Kidney (tissue), 13 donors: ENCODE measurements at regions not wholly inside any gene's neighbourhood (a gene's known extent, or its start where the extent isn't known, plus 50 kb on each side); places are given as distances from the start of the nearest gene placed in this dataset.

ENCODE experiments used
- DNase-seq, 5 donors: peaks; one replicate each; pipeline ENCODE4 v3.0.0-alpha.2; 2013 to 2020
- FAIRE-seq: peaks from 2 replicates; lab custom pipeline; 2012; peaks lifted over from hg19 to GRCh38; lab: Jason Lieb, UNC
- H3K27ac ChIP-seq, 2 donors: one replicate each; pipeline ENCODE4 v1.7.0; 2013; ENCODE audit warnings: low read depth in 2 of 2, low read length in 2 of 2, inconsistent platforms in 1 of 2
- H3K27me3 ChIP-seq: one replicate; pipeline ENCODE4 v1.7.1; 2013; ENCODE audit warnings: low read length, inconsistent platforms; ENCODE audit not compliant: control insufficient read depth, insufficient read depth
- H3K36me3 ChIP-seq, 3 donors: one replicate each; pipeline versions ENCODE4 v1.7.0 to v1.7.1; 2013; ENCODE audit warnings: low read length in 3 of 3, control low read depth in 1 of 3, inconsistent platforms in 1 of 3; ENCODE audit not compliant: insufficient read depth in 3 of 3, control insufficient read depth in 2 of 3
- H3K4me1 ChIP-seq, 3 donors: one replicate each; pipeline versions ENCODE4 v1.7.0 to v1.7.1; 2013; ENCODE audit warnings: low read length in 3 of 3, inconsistent platforms in 1 of 3, low read depth in 1 of 3; ENCODE audit not compliant: control insufficient read depth in 2 of 3, insufficient read depth in 2 of 3
- H3K4me3 ChIP-seq, 3 donors: one replicate each; pipeline versions ENCODE4 v1.7.0 to v1.8.1; 2013; ENCODE audit warnings: low read length in 3 of 3, control low read depth in 1 of 3, inconsistent platforms in 1 of 3
- H3K9ac ChIP-seq, 3 donors: one replicate each; pipeline versions ENCODE4 v1.7.0 to v1.7.1; 2013; ENCODE audit warnings: low read length in 3 of 3, control low read depth in 1 of 3, inconsistent platforms in 1 of 3
- H3K9me3 ChIP-seq, 3 donors: one replicate each; pipeline versions ENCODE4 v1.7.0 to v1.7.1; 2013; ENCODE audit warnings: low read length in 3 of 3, control low read depth in 1 of 3, inconsistent platforms in 1 of 3; ENCODE audit not compliant: control insufficient read depth in 2 of 3, insufficient read depth in 1 of 3
- CTCF ChIP-seq: IDR thresholded peaks from 3 replicates; pipeline ENCODE4 v1.5.1; 2012; ENCODE audit warnings: mild to moderate bottlenecking, moderate library complexity, borderline replicate concordance; ENCODE audit not compliant: insufficient read depth; ENCODE audit errors: extremely low read depth
- intact Hi-C: fragments of 100-400 bp; cut with DNase I; formaldehyde crosslinking; loops from one replicate; pipeline ENCODE4 v1.11.1; 2022
- donor health status: control.
- donor health status: control.
- donor health status: control.
- donor health status: control.
- donor health status: control.
- donor health status: DM: yes; HTN: yes; CAD: no.
- donor health status: Normal renal cell carcinoma (clear cell type).

GRCh38 chr3:145637105-145637504, 523.9 kb downstream of the PLOD2 start:
- no peaks in the 10 kb centered on the region for H3K36me3 ChIP-seq
- peaks cover 0 to 2% (median 0%) of the 10 kb centered on the region in 3 donors for H3K9me3 ChIP-seq
- no peak for TF ChIP-seq CTCF
- DNase-seq (no peak), FAIRE-seq (no peak)
- intact Hi-C loops, result no loop called here
- H3K27ac ChIP-seq, result no peak overlapping the region
- H3K4me1 ChIP-seq, result no peaks in the 10 kb centered on the region
- no peak overlapping the region for H3K4me3 ChIP-seq
- H3K9ac ChIP-seq, result no peak overlapping the region
- no peaks in the 10 kb centered on the region for H3K27me3 ChIP-seq

- no peaks in the 10 kb centered on the region for H3K4me1 ChIP-seq
- no peak overlapping the region for H3K27ac ChIP-seq
- intact Hi-C loops, result no loop called here
- H3K36me3 ChIP-seq, result no peaks in the 10 kb centered on the region
- no peak for FAIRE-seq
- H3K9me3 ChIP-seq, result no peaks in the 10 kb centered on the region
- H3K4me3 ChIP-seq, result no peak overlapping the region
- no peak for DNase-seq
- H3K9ac ChIP-seq, result no peak overlapping the region
- no peaks in the 10 kb centered on the region for H3K27me3 ChIP-seq
- no peak for TF ChIP-seq CTCF
Measured at GRCh38 chr3:145639003-145639606, 521.9 kb downstream of the PLOD2 start.

GRCh38 chr3:145639875-145640274, 521.1 kb downstream of the PLOD2 start:
- Histone ChIP-seq H3K4me3 (no peak overlapping the region), H3K36me3 (no peaks in the 10 kb centered on the region), H3K9me3 (no peaks in the 10 kb centered on the region), H3K27me3 (no peaks in the 10 kb centered on the region), H3K9ac (no peak overlapping the region), H3K4me1 (no peaks in the 10 kb centered on the region), H3K27ac (no peak overlapping the region)
- DNase-seq (peak in 4 of 5 donors; percentile 26 to 57 (median 38)), FAIRE-seq (no peak)
- intact Hi-C loops, result no loop called here
- peak; percentile 15 for TF ChIP-seq CTCF

- H3K4me3 ChIP-seq, result no peak overlapping the region
- DNase-seq (no peak), FAIRE-seq (no peak)
- H3K27ac ChIP-seq, result no peak overlapping the region
- no peaks in the 10 kb centered on the region for H3K27me3 ChIP-seq
- H3K36me3 ChIP-seq, result no peaks in the 10 kb centered on the region
- H3K9ac ChIP-seq, result no peak overlapping the region
- H3K4me1 ChIP-seq, result no peaks in the 10 kb centered on the region
- TF ChIP-seq CTCF, result no peak
- no peaks in the 10 kb centered on the region for H3K9me3 ChIP-seq
- intact Hi-C loops, result no loop called here
Measured at GRCh38 chr3:145648396-145648795, 512.6 kb downstream of the PLOD2 start.
